ENCODE measurements at regions not wholly inside any gene's neighbourhood (a gene's known extent, or its start where the extent isn't known, plus 50 kb on each side); places are given as distances from the start of the nearest gene placed in this dataset.

DNA sequence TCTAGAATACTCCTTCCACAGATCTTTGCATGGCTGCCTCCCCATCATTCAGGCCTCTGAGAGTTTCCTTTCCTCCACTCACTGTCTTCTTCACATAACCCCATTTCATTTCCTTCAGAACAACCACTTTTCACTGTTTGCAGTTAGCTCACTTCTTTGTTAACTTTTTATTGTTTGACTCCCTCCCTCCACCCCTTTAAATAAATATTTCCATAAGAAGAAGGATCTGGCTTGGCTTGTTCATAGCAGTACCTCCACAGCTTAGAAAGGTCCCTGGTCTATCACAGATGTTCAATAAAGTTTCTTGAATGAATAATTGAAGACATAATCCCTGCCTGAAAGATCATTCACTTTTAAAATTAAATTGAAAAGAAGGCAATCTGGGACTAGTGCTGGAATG, 661.6 kb downstream of the ACTL7B start:
- Histone ChIP-seq H3K4me3 (no peak overlapping the region), H3K27ac (no peak overlapping the region)
- TF ChIP-seq, protein P1, sequence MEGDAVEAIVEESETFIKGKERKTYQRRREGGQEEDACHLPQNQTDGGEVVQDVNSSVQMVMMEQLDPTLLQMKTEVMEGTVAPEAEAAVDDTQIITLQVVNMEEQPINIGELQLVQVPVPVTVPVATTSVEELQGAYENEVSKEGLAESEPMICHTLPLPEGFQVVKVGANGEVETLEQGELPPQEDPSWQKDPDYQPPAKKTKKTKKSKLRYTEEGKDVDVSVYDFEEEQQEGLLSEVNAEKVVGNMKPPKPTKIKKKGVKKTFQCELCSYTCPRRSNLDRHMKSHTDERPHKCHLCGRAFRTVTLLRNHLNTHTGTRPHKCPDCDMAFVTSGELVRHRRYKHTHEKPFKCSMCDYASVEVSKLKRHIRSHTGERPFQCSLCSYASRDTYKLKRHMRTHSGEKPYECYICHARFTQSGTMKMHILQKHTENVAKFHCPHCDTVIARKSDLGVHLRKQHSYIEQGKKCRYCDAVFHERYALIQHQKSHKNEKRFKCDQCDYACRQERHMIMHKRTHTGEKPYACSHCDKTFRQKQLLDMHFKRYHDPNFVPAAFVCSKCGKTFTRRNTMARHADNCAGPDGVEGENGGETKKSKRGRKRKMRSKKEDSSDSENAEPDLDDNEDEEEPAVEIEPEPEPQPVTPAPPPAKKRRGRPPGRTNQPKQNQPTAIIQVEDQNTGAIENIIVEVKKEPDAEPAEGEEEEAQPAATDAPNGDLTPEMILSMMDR (IDR thresholded peaks at IDR 0.05) = no peak
- DNase-seq (ENCODE audit: low spot score) = no peak

DNA sequence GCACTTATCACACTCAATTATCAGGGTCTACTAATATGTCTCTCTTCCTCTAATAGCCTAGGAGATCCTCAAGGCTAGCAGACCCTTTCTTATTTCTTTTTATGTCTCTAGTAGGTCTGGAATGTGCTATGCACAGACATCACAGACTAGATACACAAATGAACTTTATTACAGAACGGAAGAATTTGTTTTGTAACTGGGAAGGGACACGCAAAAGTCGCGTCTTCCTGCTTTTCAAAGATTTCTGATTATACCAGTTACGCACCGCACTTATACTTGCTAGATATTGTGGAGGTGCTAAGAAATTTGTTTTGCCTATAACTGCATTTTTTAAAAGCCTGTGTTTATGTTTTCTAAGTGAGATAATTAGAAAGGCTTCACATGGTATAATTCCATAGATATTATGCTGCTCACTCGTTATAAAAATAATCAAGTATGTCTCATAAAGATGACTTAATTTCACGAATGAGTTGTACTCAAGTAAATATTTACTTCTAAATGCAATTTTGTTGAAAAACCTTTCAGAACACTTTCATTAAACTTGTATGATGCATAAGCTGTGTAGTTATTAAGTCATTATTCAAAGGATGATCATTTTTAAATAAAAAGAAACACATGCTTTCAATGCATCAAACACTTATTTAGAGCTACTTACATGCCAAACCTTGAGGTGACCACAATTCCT, 662.6 kb downstream of the ACTL7B start:
- no peak for DNase-seq (ENCODE audit: low spot score)
- Histone ChIP-seq H3K4me3 (no peak overlapping the region), H3K27ac (no peak overlapping the region)
- TF ChIP-seq, protein P1 (IDR thresholded peaks at IDR 0.05) = no peak

DNA sequence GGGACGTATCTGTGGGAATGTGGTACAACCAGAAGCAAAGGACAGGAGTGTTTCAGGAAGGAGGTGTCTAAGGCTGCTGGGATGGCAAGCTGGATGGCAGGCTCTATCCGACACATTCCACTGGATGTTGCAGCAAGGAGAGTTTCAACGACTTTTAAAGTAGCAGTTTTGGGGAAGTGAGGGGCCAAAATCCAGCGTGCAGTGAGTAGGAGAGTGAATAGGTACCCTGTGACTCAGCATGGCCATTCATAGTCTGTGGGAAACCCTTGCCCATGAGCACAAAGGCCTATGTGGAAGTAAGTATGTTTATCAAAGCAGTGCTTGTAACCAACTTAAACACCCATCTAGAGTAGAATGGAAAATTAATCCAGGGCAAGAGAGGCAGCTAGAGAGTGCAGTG, 664.7 kb downstream of the ACTL7B start:
- TF ChIP-seq, protein P1 (IDR thresholded peaks at IDR 0.05) = no peak
- no peak for DNase-seq (ENCODE audit: low spot score)
- H3K27ac ChIP-seq = no peak overlapping the region
- H3K4me3 ChIP-seq = no peak overlapping the region

DNA sequence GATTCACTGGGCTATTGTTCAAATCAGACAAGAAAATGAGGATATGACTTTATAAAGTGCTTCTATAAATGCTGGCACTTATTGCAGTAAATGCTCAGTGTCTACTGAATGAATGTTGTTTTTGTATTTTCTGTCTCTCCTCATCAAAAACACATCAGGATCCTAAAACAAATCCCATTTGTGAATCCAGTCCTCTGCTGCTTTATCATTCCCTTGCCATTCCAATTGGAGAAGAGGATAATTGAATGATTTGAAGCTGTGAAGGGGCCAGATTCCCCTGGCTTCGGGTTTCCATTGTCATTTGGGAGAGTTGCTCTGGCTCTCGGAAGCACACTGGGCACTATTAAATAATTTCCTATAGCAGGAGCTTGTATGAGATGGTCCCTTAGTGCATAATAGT, 666.8 kb downstream of the ACTL7B start:
- Histone ChIP-seq H3K4me3 (no peak overlapping the region), H3K27ac (no peak overlapping the region)
- DNase-seq (ENCODE audit: low spot score) = no peak
- TF ChIP-seq, protein P1 (IDR thresholded peaks at IDR 0.05) = no peak

DNA sequence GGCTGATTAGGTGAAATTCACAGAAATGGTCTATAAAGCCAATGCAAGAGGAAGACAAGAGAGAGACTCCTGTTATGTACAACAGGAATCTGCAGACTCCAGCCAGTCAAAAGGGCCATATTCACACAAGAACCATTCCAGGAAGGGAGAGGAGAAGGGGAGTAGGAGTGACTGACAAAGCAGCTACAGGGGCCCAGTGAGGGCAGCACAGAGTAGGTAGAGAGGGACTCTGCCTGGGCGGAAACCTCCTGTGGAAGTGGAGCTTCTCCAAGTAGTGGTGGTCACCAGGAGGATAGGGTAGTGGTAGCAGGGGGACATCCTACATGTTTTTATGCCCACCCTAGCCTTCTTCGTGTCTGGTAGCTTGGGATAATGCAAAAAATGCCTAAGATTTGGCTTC, 667.3 kb downstream of the ACTL7B start:
- H3K27ac ChIP-seq = no peak overlapping the region
- TF ChIP-seq, protein P1 (IDR thresholded peaks at IDR 0.05) = no peak
- H3K4me3 ChIP-seq = no peak overlapping the region
- no peak for DNase-seq (ENCODE audit: low spot score)

DNA sequence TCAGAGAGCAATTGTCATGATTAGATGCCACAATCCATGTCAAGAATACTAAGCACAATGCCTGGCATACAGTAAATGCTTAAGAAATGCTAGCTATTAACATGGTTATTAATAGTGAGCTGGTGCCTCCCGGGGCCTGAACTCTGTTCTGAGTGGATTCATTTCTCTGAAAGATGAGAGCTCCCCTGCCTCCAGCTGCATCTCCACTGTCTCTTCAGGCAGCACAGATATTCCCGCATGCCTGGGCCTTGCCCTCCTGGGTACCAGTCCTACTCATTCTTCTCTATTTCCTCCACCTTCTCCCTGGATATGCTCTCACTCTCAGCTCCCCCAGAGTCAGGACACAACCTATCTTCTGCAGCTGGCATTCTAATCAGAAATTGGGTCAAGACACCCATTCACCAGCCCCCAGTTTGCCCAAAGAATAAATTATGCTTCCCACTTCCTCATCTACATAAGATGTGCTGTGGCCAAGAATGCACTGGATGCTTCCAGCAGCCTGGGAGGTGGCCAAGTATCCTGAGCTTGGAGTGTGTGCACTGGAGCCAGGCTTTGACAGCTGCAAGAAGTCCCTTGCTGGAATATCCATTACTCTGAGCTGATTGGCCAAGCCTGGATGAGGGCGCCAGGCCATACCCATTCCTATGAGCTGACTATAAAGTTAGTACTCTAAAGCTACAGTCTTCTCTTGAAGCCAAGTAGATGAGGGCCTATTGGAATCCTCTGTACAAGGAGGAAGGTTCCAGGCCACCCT, 669.0 kb downstream of the ACTL7B start:
- no peak overlapping the region for H3K27ac ChIP-seq
- no peak for DNase-seq (ENCODE audit: low spot score)
- no peak overlapping the region for H3K4me3 ChIP-seq
- TF ChIP-seq, protein P1 (IDR thresholded peaks at IDR 0.05) = no peak

DNA sequence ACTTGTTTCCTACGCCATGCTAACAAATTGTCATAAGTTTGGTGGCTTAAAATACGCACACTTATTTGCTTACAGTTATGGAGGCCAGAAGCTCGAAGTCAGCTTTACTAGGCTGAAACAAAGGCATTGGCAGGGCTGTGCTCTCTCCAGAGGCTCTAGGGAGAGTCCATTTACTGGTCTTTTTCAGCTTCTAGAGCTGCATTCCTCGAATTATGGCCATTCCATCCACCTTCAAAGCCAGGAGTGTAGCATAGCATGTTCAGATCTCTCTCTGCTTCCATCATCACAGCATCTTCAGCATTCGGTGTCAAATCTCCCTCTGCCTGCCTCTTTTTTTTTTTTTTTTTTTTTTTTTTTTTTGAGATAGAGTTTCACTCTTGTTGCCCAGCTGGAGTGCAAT, 670.2 kb downstream of the ACTL7B start:
- Histone ChIP-seq H3K27ac (no peak overlapping the region), H3K4me3 (no peak overlapping the region)
- DNase-seq (ENCODE audit: low spot score) = no peak
- TF ChIP-seq, protein P1 (IDR thresholded peaks at IDR 0.05) = no peak
